ENCODE measurements at regions not wholly inside any gene's neighbourhood (a gene's known extent, or its start where the extent isn't known, plus 50 kb on each side); places are given as distances from the start of the nearest gene placed in this dataset.

DNA sequence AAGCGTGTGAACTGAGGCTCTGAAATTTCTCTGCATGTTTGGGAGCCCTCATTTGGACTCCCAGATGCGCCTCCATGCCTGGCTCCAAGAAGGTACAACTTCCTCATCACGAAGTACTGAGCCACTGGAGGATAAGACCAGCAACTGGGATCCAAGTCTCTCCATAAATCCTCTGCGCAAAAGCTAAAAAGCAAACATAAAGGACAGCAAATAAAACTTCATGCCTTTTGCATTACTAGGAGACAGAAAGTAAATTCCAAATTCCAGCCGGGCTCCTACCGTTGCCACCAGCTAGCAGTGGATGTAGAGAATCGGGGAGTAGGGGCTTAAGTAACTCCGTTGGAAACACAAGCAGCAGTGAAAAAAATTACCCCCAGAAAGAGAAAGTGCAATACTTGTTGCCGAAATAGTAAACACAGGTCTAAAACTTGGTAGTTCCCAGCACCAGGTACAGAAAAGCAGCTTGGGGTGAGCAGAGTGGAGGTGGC, 477.1 kb upstream of the TENM3 start:
- no peak overlapping the region for H3K4me3 ChIP-seq (ENCODE audit: low read depth, low read length)
- in situ Hi-C loops (cut with HindIII; ENCODE audit: low sequenced_read_pairs) = no loop called here
- TF ChIP-seq, protein P1, sequence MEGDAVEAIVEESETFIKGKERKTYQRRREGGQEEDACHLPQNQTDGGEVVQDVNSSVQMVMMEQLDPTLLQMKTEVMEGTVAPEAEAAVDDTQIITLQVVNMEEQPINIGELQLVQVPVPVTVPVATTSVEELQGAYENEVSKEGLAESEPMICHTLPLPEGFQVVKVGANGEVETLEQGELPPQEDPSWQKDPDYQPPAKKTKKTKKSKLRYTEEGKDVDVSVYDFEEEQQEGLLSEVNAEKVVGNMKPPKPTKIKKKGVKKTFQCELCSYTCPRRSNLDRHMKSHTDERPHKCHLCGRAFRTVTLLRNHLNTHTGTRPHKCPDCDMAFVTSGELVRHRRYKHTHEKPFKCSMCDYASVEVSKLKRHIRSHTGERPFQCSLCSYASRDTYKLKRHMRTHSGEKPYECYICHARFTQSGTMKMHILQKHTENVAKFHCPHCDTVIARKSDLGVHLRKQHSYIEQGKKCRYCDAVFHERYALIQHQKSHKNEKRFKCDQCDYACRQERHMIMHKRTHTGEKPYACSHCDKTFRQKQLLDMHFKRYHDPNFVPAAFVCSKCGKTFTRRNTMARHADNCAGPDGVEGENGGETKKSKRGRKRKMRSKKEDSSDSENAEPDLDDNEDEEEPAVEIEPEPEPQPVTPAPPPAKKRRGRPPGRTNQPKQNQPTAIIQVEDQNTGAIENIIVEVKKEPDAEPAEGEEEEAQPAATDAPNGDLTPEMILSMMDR (IDR thresholded peaks at IDR 0.05; ENCODE audit: low read depth, low read length, missing control alignments) = no peak
- DNase-seq (ENCODE audit: low read depth) = no peak

DNA sequence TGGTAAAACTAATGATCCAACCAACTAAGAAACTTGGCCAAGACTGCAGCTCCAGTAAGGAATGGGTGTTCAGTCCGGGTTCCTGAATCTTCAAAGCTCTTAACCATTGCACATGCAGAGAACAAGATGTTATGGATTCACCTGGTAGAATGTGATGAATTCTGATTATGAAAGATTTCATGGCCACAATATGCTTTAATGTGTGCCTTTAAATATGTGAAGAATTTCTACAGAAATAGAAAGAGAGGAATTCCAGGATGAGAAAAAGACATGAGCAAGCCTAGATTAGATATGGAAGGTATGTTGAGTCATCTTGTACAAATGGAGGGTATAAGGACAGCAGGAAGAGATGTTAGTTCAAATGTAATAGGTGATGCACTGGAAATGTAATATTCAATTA, 472.2 kb upstream of the TENM3 start:
- no peak overlapping the region for H3K4me3 ChIP-seq (ENCODE audit: low read depth, low read length)
- TF ChIP-seq, protein P1 (IDR thresholded peaks at IDR 0.05; ENCODE audit: low read depth, low read length, missing control alignments) = no peak
- in situ Hi-C loops (cut with HindIII; ENCODE audit: low sequenced_read_pairs) = no loop called here
- DNase-seq (ENCODE audit: low read depth) = no peak

DNA sequence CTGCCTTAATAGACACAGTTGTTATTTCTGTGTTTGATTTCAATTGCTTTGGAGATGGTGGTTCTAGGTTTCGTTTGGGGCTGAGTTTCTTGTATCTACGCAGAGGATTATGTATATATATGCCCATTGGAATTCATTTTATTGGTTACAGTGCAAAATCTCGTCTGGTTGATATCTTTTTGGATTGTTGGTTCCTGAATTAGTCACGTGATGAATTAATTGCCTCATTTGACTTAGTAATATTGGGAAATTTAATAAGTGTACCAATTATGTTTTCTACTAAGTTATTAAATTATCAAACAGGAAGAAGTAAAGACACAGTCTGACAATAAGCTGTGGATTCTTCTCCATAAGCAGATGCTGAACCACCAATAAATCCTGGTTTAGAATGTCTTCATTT, 467.9 kb upstream of the TENM3 start:
- TF ChIP-seq, protein P1 (IDR thresholded peaks at IDR 0.05; ENCODE audit: low read depth, low read length, missing control alignments) = no peak
- no peak for DNase-seq (ENCODE audit: low read depth)
- in situ Hi-C loops (cut with HindIII; ENCODE audit: low sequenced_read_pairs) = no loop called here
- no peak overlapping the region for H3K4me3 ChIP-seq (ENCODE audit: low read depth, low read length)

DNA sequence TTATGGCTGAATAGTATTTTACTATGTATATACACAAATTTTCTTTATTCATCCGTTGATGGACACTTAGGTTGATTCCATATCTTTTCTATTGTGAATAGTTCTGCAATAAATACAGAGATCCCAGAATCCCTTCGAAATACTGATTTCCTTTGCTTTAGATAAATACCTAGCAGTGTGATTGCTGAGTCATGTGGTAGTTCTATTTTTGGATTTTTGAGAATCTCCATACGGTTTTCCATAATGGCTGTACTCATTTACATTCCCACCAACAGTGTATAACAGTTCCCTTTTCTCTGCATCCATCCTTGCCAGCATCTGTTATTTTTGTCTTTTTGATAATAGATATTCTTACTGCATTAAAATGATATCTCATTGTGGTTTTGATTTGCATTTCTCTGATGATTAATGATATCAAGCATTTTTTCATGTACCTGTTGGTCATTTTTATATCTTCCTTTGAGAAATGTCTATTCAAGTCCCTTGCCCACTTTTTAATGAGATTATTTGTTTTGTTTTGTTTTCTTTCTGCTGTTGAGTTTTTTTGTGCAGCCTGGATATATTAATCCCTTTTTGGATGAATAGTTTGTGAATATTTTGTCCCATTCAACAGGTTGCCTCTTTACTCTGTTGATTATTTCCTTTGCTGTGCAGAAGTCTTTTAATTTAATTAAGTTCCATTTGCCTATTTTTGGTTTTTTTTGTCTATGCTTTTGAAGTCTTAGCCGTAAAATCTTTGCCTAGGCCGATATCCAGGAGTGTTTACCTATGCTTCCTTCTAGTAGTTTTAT, 466.7 kb upstream of the TENM3 start:
- in situ Hi-C loops (cut with HindIII; ENCODE audit: low sequenced_read_pairs) = no loop called here
- TF ChIP-seq, protein P1 (IDR thresholded peaks at IDR 0.05; ENCODE audit: low read depth, low read length, missing control alignments) = no peak
- H3K4me3 ChIP-seq (ENCODE audit: low read depth, low read length) = no peak overlapping the region
- DNase-seq (ENCODE audit: low read depth) = no peak

DNA sequence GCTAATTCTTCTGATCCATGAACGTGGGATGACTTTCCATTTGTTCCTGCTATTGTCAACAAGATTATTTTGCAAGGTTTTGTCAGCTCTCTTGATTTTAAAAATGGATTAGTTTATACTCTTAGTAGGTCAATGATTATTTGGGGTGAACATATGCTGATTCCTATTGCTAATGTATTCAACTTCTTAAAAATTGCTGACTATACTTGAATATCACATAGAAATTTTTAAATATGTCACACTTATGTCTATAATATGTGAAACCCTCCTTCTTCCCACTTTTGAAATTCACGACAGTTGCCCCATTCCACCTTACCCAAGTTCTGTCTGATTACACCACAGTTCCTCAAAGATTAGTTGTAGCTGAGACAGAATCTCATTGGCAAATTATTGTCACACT, 465.7 kb upstream of the TENM3 start:
- in situ Hi-C loops (cut with HindIII; ENCODE audit: low sequenced_read_pairs) = no loop called here
- H3K4me3 ChIP-seq (ENCODE audit: low read depth, low read length) = no peak overlapping the region
- TF ChIP-seq, protein P1 (IDR thresholded peaks at IDR 0.05; ENCODE audit: low read depth, low read length, missing control alignments) = no peak
- DNase-seq (ENCODE audit: low read depth) = no peak

DNA sequence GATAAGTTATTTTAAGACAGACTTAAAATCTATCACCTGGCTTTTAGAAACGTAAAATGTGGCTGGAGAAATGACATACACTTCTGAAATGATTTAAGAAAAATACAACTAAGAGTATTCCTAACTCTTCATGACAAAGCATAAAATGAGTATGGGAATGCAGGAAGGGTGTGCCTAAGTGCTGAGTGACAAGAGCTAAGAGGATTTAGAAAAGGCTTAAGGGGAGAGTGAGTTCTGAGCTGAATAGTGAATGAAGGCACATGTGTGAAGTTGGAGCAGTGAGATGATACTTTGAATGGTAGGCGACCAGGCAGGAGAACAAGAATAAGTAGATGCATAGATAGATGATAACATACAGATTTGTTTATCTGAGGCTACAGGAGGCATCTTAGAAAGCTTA, 458.3 kb upstream of the TENM3 start:
- TF ChIP-seq, protein P1 (IDR thresholded peaks at IDR 0.05; ENCODE audit: low read depth, low read length, missing control alignments) = no peak
- H3K4me3 ChIP-seq (ENCODE audit: low read depth, low read length) = no peak overlapping the region
- DNase-seq (ENCODE audit: low read depth) = no peak
- in situ Hi-C loops (cut with HindIII; ENCODE audit: low sequenced_read_pairs) = no loop called here

Data from astrocyte of the cerebellum (primary cell).